ENCODE measurements at regions not wholly inside any gene's neighbourhood (a gene's known extent, or its start where the extent isn't known, plus 50 kb on each side); places are given as distances from the start of the nearest gene placed in this dataset.

GRCh38 chr10:8719971-8720370 lies 665.5 kb downstream of the GATA3 start:
- TF ChIP-seq EZH2 (IDR thresholded peaks at IDR 0.05; ENCODE audit: borderline replicate concordance) (no peak), CTCF (IDR thresholded peaks at IDR 0.05; ENCODE audit: poor library complexity) (no peak)
